Spleen (tissue), 11 donors: ENCODE measurements at regions not wholly inside any gene's neighbourhood (a gene's known extent, or its start where the extent isn't known, plus 50 kb on each side); places are given as distances from the start of the nearest gene placed in this dataset.

Source experiments
- DNase-seq: peaks from one replicate; pipeline ENCODE4 v3.0.0-alpha.2; 2020
- H3K27ac ChIP-seq, 8 donors: fragments of 200-600 bp; sonication (generic) in 7 of 8; 1 replicate in 4 of 8; 2 replicates in 4 of 8; pipeline versions ENCODE4 v1.5.0 to v1.8.0; 2016 to 2021; ENCODE audit warnings: inconsistent platforms in 4 of 8, mild to moderate bottlenecking in 4 of 8, moderate library complexity in 1 of 8
- H3K27me3 ChIP-seq, 7 donors: fragments of 200-600 bp; sonication (generic) in 6 of 7; replicated peaks in 1 of 7; 1 replicate in 4 of 7; 2 replicates in 3 of 7; pipeline versions ENCODE4 v1.5.0 to v1.8.0; 2016 to 2021; ENCODE audit warnings: inconsistent platforms in 3 of 7, mild to moderate bottlenecking in 1 of 7
- H3K36me3 ChIP-seq, 6 donors: fragments of 200-600 bp; sonication (generic) in 5 of 6; 1 replicate in 4 of 6; 2 replicates in 2 of 6; pipeline versions ENCODE4 v1.5.0 to v1.8.0; 2016 to 2021; ENCODE audit warnings: inconsistent platforms in 2 of 6
- H3K4me1 ChIP-seq, 6 donors: fragments of 200-600 bp; sonication (generic) in 5 of 6; 1 replicate in 3 of 6; 2 replicates in 3 of 6; pipeline versions ENCODE4 v1.5.0 to v1.8.0; 2016 to 2021; ENCODE audit warnings: inconsistent platforms in 3 of 6
- H3K4me3 ChIP-seq, 8 donors: fragments of 200-600 bp; sonication (generic) in 7 of 8; 1 replicate in 4 of 8; 2 replicates in 4 of 8; pipeline versions ENCODE4 v1.5.0 to v1.8.0; 2016 to 2021; ENCODE audit warnings: inconsistent platforms in 4 of 8, mild to moderate bottlenecking in 4 of 8, moderate library complexity in 2 of 8
- H3K9me3 ChIP-seq, 8 donors: fragments of 200-600 bp; sonication (generic) in 7 of 8; 1 replicate in 4 of 8; 2 replicates in 4 of 8; pipeline versions ENCODE4 v1.5.0 to v1.8.0; 2016 to 2021; ENCODE audit warnings: inconsistent platforms in 4 of 8
- POLR2A ChIP-seq, 3 donors: fragments of 450-650 bp; IDR thresholded peaks; one replicate each; pipeline ENCODE4 v1.5.1; 2017; ENCODE audit warnings: antibody characterized with exemption in 3 of 3, mild to moderate bottlenecking in 1 of 3
- POLR2AphosphoS5 ChIP-seq, 3 donors: sonication (generic); formaldehyde crosslinking; IDR thresholded peaks; one replicate each; pipeline ENCODE4 v1.5.1; 2017; ENCODE audit warnings: antibody characterized with exemption in 3 of 3
- WGBS, 5 donors: extraction: QIAGEN DNeasy Blood & Tissue Kit in 3 of 5; methylation state at CpG; one replicate each; pipeline versions ENCODE4 v1.1.5 to v1.1.7; 2013 to 2018; 5-methylcytosine and 5-hydroxymethylcytosine counted together
- intact Hi-C: fragments of 100-400 bp; cut with DNase I; formaldehyde crosslinking; loops from one replicate; pipeline ENCODE4 v1.15.0; 2023; ENCODE audit warnings: low total_unique reads
- TF ChIP-seq, protein P1 (sequence below), 11 experiments: fragments of 200-600 bp in 7 of 11; fragments of 450-650 bp in 4 of 11; sonication (generic) in 4 of 11; IDR thresholded peaks in 8 of 11; conservative IDR thresholded peaks in 3 of 11; 1 replicate in 7 of 11; 2 replicates in 4 of 11; pipeline versions ENCODE4 v1.4.0 to v1.8.0; 2016 to 2021; ENCODE audit warnings: antibody characterized with exemption in 11 of 11, inconsistent platforms in 4 of 11, mild to moderate bottlenecking in 1 of 11
- donor health status: healthy with polysubstance abuse.
- donor health status: DM: no; HTN: no; CAD: no; lungs with moderate emphysema.
- donor health status: DM: no; HTN: no; CAD: no.
- donor health status: Bipolar disorder and iron deficiency.
- donor health status: healthy.
- donor health status: DM: no; HTN: no; CAD: no.
- donor health status: DM: yes; HTN: yes; CAD: no.

DNA sequence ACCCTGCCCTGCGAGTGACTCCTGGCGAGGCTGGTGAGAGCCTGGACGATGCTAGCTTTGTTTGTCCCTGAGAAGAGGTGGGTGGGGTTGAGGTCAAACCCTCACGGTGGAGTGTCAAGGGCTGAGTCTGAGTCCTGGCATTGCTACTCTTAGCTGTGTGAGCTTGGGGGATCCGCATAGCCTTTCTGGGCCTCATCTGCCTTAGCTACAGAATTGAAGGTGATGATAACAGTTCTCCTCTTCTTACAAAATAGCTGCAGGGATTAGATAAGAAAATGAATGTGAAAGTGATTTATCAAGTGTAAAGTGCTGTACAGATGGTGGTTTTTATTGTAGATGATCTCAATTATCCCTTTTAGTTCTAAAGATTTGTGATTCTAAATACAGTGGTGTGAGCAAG, 144.6 kb downstream of the LPIN1 start:
- 61 to 72% (median 67%) methylated on average over 5 of the region's 5 CpGs for WGBS, 5 donors
- intact Hi-C loops, result no loop called here
- no peak for DNase-seq

DNA sequence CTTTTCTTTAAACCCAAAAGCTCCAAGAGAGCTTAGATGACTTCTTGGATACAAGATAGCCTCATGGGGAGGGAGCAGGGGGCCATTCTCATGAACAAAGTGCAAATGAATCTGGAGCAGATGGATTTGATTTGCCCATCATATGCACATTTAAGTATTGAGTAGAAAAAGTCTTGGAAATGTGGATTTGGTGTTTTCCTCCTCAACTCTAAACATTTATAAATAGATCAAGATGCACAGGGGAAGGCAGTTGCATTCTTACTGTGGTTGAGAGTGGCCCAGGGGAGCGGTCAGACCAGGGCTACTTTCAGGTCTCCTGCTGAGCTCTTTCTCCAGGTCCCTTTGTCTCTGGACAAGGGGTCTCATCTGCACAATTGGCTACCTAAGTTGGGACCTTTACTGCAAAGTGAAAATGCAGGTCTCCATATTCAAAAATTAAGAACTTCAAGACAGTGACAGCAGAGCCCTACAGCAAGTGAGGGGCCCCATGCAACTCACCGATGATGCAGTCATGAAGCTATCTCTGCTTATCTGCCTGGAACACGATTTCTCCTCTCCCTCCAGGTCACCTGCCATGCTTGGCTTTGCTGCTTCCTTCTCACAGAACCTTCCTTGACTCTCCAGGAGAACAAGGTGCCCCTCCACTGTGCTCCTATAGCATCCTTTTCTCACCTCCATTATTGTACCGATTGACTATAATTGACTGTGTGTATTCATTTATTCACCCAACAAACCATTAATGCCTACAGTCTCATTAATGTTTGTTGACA, 145.4 kb downstream of the LPIN1 start:
- 88 to 97% (median 93%) methylated on average over 4 of the region's 4 CpGs for WGBS, 5 donors
- intact Hi-C loops, result no loop called here
- DNase-seq, result no peak
- Histone ChIP-seq H3K27ac (no peak overlapping the region), H3K4me3 (no peak overlapping the region), H3K27me3 (no peaks in the 10 kb centered on the region), H3K36me3 (no peaks in the 10 kb centered on the region), H3K4me1 (peaks cover 0 to 3% (median 0%) of the 10 kb centered on the region in 6 donors), H3K9me3 (peaks cover 0 to 56% (median 39%) of the 10 kb centered on the region in 8 donors)
- TF ChIP-seq POLR2A (IDR thresholded peaks at IDR 0.05) (no peak), POLR2AphosphoS5 (IDR thresholded peaks at IDR 0.05) (no peak)
- TF ChIP-seq, protein P1, sequence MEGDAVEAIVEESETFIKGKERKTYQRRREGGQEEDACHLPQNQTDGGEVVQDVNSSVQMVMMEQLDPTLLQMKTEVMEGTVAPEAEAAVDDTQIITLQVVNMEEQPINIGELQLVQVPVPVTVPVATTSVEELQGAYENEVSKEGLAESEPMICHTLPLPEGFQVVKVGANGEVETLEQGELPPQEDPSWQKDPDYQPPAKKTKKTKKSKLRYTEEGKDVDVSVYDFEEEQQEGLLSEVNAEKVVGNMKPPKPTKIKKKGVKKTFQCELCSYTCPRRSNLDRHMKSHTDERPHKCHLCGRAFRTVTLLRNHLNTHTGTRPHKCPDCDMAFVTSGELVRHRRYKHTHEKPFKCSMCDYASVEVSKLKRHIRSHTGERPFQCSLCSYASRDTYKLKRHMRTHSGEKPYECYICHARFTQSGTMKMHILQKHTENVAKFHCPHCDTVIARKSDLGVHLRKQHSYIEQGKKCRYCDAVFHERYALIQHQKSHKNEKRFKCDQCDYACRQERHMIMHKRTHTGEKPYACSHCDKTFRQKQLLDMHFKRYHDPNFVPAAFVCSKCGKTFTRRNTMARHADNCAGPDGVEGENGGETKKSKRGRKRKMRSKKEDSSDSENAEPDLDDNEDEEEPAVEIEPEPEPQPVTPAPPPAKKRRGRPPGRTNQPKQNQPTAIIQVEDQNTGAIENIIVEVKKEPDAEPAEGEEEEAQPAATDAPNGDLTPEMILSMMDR (IDR thresholded peaks at IDR 0.05 in 8 of 11, conservative IDR thresholded peaks at IDR 0.05 in 3 of 11), result no peak

More for the DNA sequence above, 144.6 kb downstream of the LPIN1 start:
- Histone ChIP-seq H3K27me3 (no peaks in the 10 kb centered on the region), H3K4me1 (peaks cover 0 to 3% (median 0%) of the 10 kb centered on the region in 6 donors), H3K9me3 (peaks cover 0 to 59% (median 39%) of the 10 kb centered on the region in 8 donors), H3K36me3 (no peaks in the 10 kb centered on the region), H3K4me3 (no peak overlapping the region), H3K27ac (no peak overlapping the region)
- TF ChIP-seq, protein P1 (IDR thresholded peaks at IDR 0.05 in 8 of 11, conservative IDR thresholded peaks at IDR 0.05 in 3 of 11), result no peak
- TF ChIP-seq POLR2A (IDR thresholded peaks at IDR 0.05) (no peak), POLR2AphosphoS5 (IDR thresholded peaks at IDR 0.05) (no peak)

DNA sequence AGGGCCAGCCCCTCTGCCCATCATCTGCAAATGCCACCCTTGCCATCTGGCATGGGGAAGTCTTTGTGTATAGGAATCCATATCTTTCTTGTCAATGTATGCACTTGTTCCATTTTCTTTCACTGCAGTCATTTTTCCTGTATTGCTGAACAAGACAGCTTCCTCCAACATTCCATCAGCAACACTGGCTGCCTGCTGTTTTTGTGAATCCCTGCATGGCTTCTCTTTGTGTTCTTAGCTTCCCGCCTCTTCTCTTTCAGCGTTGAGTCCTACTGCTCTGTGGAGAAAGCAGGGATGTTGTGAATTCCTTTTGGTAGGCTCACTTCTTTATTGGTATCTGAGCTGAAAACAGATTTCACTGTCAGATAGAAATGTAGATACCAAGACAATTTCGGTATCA, 150.0 kb downstream of the LPIN1 start:
- H3K4me3 ChIP-seq, result no peak overlapping the region
- peaks cover 0 to 22% (median 13%) of the 10 kb centered on the region in 8 donors for H3K9me3 ChIP-seq
- H3K4me1 ChIP-seq, result no peaks in the 10 kb centered on the region
- H3K27me3 ChIP-seq, result no peaks in the 10 kb centered on the region
- 81 to 89% (median 87%) methylated on average over 3 of the region's 3 CpGs for WGBS, 5 donors
- no peaks in the 10 kb centered on the region for H3K36me3 ChIP-seq
- intact Hi-C loops, result no loop called here
- TF ChIP-seq POLR2A (IDR thresholded peaks at IDR 0.05) (no peak), POLR2AphosphoS5 (IDR thresholded peaks at IDR 0.05) (no peak)
- TF ChIP-seq, protein P1 (IDR thresholded peaks at IDR 0.05 in 8 of 11, conservative IDR thresholded peaks at IDR 0.05 in 3 of 11), result no peak
- DNase-seq, result no peak
- H3K27ac ChIP-seq, result no peak overlapping the region

DNA sequence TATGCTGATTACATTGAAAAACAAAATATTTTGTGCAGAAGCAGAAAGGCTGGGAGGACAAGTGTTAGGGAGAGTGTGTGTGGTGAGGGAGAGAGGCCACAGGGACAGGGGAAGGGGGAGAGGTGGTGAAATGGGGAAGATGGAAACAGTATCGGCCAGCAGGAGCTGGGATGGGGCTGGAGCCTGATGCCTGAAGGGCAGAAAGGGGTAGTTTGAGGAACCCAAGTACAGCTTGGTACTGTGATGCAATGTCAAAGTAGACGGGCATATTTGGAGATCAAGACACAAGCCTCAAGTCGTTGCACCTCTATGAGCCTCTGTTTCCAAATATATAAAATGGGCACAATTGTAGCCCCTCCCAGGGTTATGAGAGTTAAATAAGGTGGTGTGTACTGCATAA, 152.1 kb downstream of the LPIN1 start:
- Histone ChIP-seq H3K4me1 (peaks cover 0 to 7% (median under 1%) of the 10 kb centered on the region in 6 donors), H3K36me3 (no peaks in the 10 kb centered on the region), H3K9me3 (peaks cover 0 to 18% (median 12%) of the 10 kb centered on the region in 8 donors), H3K27ac (no peak overlapping the region), H3K4me3 (no peak overlapping the region), H3K27me3 (no peaks in the 10 kb centered on the region)
- TF ChIP-seq, protein P1 (IDR thresholded peaks at IDR 0.05 in 8 of 11, conservative IDR thresholded peaks at IDR 0.05 in 3 of 11), result no peak
- TF ChIP-seq POLR2AphosphoS5 (IDR thresholded peaks at IDR 0.05), result no peak
- intact Hi-C loops, result no loop called here
- DNase-seq, result no peak
- WGBS, 5 donors, result 50 to 82% (median 67%) methylated on average over 3 of the region's 3 CpGs
